HG03039 (cell line): ENCODE measurements at regions not wholly inside any gene's neighbourhood (a gene's known extent, or its start where the extent isn't known, plus 50 kb on each side); places are given as distances from the start of the nearest gene placed in this dataset.

Source experiments
- ATAC-seq: cut with Tn5 transposase; IDR thresholded peaks from one replicate; pipeline ENCODE4 v1.9.1; 2021; ENCODE audit warnings: mild to moderate bottlenecking, moderate library complexity; ENCODE audit not compliant: unreplicated experiment

- ATAC-seq, result no peak
These were observed 356.6 kb downstream of the CASP12 start for GRCh38 chr11:104541701-104542100.

GRCh38 chr11:104538313-104538712, 359.9 kb downstream of the CASP12 start:
- ATAC-seq, result no peak

DNA sequence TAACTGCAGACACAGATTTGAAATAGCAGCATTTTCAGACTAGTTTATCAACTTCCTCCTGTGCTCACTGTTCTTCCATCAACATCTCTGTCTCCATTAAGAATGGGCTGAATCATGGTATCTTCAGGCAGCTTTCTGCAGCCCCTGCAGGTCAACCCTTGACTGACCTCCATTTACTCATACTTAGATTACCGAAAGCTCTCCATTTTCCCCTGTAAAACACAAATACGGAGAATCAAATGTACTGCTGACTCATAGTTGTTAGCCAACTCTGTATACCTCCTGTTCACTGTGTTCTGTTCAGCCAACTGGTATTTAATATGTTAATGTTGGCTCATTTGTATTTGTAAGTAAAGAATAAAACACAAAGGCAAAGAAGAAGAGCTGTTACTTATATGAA, 364.0 kb downstream of the CASP12 start:
- ATAC-seq, result no peak

GRCh38 chr11:104531894-104532293, 366.4 kb downstream of the CASP12 start:
- no peak for ATAC-seq

DNA sequence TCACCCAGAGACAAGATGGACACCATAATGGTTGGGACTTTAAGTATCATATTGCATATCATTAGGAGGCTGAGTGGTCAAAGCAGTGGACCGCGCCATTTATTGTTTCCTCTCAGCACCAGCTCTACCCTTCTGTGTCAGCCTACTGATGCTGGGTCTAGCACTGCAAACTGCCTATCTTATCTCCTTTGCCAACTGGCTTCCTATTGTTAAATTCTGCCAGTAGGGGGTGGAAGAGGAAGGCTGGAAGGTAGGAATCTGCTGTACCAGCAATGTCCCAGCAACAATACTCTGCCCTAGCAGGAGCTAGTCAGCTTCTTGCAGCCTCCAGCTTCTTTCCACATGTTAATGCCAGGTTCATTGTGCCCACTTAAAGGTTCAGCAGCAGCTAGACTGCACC, 367.1 kb upstream of the PDGFD start:
- no peak for ATAC-seq

DNA sequence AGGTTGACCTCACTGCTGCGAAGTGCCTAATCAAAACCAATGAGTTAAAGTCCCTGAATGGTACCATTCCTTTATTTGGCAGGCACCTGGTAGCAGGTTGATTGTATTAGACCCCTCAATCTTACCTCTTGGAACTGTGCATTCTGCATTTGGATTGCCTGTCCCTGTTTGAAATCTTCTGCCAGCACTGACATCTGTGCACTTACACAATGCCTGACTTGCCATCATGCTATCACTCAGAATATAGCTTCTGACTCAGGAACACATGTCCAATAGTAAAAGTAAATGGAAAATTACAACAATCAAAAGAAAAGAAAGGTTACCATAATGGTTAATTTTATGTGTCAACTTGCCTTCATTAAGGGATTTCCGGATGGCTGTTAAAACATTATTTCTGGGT, 366.0 kb upstream of the PDGFD start:
- ATAC-seq, result no peak

GRCh38 chr11:104529213-104529612, 365.3 kb upstream of the PDGFD start:
- no peak for ATAC-seq

- no peak for ATAC-seq
These were observed 362.1 kb upstream of the PDGFD start for GRCh38 chr11:104526006-104526405.

GRCh38 chr11:104525416-104525815, 361.5 kb upstream of the PDGFD start:
- no peak for ATAC-seq

DNA sequence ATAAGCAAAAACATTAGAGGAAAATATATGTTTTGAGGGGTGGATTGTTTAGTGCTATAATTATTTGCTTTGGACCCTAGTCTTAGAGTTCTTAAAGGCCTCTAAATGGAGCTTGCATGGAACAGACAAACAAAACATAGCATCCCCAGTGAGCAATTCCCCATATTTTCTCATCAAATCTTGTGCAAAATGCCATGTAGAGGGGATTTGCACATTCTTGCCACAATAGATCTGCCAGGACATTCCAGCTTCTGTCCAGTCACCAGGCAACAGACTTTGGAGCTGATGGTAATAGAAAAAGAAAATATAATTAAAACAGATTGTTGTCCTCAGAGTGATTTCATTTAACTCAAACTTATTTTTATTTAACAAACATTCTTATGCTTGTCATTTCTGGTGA, 360.3 kb upstream of the PDGFD start:
- ATAC-seq, result no peak

GRCh38 chr11:104523611-104524010, 359.7 kb upstream of the PDGFD start:
- ATAC-seq, result no peak

- ATAC-seq, result no peak
These were observed 358.7 kb upstream of the PDGFD start for GRCh38 chr11:104522650-104523049.

DNA sequence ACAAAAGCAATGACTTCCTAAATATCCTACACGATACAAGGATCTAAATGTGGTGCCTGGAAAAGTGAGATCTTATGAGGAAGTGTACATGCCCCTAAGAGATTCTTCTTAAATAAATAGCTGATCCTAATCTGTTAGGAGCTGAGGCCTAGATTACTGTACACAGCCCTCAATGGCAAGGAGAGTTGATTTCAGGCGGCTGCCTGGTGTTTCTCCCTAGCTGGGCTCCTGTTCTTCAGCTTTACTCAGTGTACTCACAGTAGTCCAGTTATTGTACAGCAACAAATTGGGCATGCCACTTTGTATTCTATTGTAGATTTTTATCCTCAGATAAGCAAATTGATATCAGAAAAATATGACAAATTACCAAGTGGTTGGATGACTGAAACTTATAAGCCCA, 358.2 kb upstream of the PDGFD start:
- ATAC-seq, result no peak

- ATAC-seq, result no peak
These were observed 346.2 kb upstream of the PDGFD start for GRCh38 chr11:104510169-104510568.

GRCh38 chr11:104490182-104490581, 326.2 kb upstream of the PDGFD start:
- no peak for ATAC-seq

- no peak for ATAC-seq
These were observed 324.6 kb upstream of the PDGFD start for GRCh38 chr11:104488561-104488960.

DNA sequence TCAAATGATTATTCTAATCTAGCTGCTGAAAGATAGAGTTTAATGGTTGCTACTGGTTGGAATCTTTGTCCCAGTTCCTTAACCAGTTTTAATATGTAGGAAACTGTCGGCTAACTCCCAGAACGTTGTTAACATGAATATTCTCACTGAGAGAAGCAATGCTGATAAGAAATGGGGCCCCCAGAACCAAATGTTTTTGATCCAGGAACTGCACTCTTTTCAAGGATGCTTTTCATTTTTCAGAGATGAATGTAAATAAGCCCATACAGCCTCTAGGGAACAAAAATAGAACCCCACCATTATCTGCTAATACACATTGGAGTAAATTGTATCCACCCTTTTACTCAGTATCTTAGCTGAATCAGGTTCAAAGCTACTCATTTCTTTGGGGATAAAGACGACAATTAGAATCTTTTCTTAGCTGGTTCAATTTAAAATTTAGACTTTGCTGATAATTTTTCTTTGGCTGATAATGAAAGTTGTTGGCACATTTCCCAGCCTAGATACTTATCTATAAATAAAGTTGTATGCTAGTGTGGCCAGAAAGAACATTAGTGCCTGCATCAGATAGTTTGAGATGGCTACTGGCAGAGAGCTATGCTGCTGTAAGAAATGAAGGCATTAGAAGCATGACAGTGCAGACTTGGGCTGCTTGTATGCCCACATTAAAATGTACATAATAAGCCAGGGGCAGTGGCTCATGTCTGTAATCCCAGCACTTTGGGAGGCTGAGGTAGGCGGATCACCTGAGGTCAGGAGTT, 323.3 kb upstream of the PDGFD start:
- no peak for ATAC-seq

- ATAC-seq, result no peak
These were observed 321.0 kb upstream of the PDGFD start for GRCh38 chr11:104484804-104485554.

GRCh38 chr11:104476898-104477297, 313.0 kb upstream of the PDGFD start:
- ATAC-seq, result no peak

DNA sequence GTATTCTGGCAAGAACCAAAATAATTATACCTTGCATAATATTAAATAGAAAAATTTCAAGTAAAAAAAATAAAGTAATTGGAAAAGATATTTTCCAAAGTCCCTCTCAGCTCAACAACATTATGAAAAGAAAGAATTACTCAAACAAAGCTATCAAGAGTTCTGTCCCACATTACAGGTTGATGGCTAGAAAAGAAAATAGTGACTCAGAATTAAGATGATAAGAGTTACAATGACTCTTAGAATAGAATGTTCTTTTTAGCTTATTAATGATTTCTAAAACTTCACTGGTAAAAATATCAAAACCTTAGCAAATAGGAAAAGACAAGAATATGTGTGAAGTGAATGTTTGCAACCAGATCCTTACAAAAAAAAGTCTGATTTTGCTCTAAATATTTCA, 312.5 kb upstream of the PDGFD start:
- no peak for ATAC-seq

DNA sequence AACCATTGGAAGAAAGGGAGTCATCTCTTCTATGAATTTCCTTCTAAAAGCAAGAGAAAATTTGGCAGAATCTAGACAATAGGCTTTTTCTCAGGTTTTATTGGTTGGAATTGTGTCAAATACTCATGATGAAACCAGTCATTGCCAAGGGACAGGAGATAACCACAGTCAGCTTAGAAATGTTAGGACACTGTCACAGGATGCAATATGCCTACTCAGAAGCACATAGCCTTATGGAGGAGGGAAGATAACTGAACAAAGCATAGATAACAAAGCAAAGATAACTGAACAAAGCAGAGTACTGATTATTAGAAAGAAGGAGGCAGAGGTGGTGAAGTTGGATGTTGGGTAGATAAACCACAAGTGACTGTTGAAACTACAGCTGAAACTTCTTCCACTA, 303.5 kb upstream of the PDGFD start:
- no peak for ATAC-seq

- ATAC-seq, result no peak
These were observed 301.4 kb upstream of the PDGFD start for GRCh38 chr11:104465321-104465720.
